HepG2 (cell line): ENCODE measurements at regions not wholly inside any gene's neighbourhood (a gene's known extent, or its start where the extent isn't known, plus 50 kb on each side); places are given as distances from the start of the nearest gene placed in this dataset.
A peak's percentile ranks its signal among the peaks of the same experiment; 100 is the strongest.

ENCODE experiments used
- ATAC-seq: fragments of 200-7000 bp; cut with Tn5 transposase; 3 replicates; pipeline ENCODE4 v1.9.1; 2020; ENCODE audit warnings: mild to moderate bottlenecking, moderate library complexity
- BruUV-seq: library from RNA; stranded (reverse); fragments of 400-500 nt; replicated peaks from 2 replicates; lab custom pipeline; 2021; lab: Mats Ljungman, UMichigan
- CTCF ChIA-PET: fragments of 300-600 bp; formaldehyde crosslinking; extraction: SDS; loops from one replicate; lab custom pipeline; 2021; ENCODE audit warnings: low total read pairs, inconsistent platforms, low intra/inter-chr PET ratio; lab: Yijun Ruan, JAX
- POLR2A ChIA-PET: fragments of 350-600 bp; sonication (Branson Sonifier 250); formaldehyde crosslinking; loops from one replicate; lab custom pipeline; 2020; ENCODE audit warnings: antibody characterized with exemption, inconsistent platforms; lab: Yijun Ruan, JAX
- DNase-seq: peaks from one replicate; pipeline ENCODE4 v3.0.0-alpha.2; 2015; ENCODE audit warnings: low spot score
- FAIRE-seq: peaks from 3 replicates; lab custom pipeline; 2011; peaks lifted over from hg19 to GRCh38; lab: Jason Lieb, UNC
- H2AFZ ChIP-seq: one replicate; pipeline ENCODE4 v1.6.1; 2011; ENCODE audit warnings: low read length, inconsistent platforms
- H3K27ac ChIP-seq: fragments of 300-600 bp; 3 replicates; pipeline ENCODE4 v1.8.0; 2011; ENCODE audit warnings: mixed run types, mild to moderate bottlenecking, mixed read lengths, low read length, inconsistent platforms; ENCODE audit not compliant: insufficient read depth; ENCODE audit errors: extremely low read length
- H3K27me3 ChIP-seq, 2 experiments: fragments of 200-600 bp in 1 of 2; 2 replicates in 1 of 2; 3 replicates in 1 of 2; pipeline versions ENCODE4 v1.6.0 to v1.8.0; 2011; ENCODE audit warnings: low read length in 2 of 2, mild to moderate bottlenecking in 2 of 2, moderate library complexity in 2 of 2, inconsistent platforms in 1 of 2; ENCODE audit not compliant: insufficient read depth in 2 of 2, control insufficient read depth in 1 of 2
- H3K36me3 ChIP-seq, 2 experiments: fragments of 200-600 bp in 1 of 2; replicated peaks in 1 of 2; 2 replicates in 1 of 2; 3 replicates in 1 of 2; pipeline versions ENCODE4 v1.5.1 to v1.8.0; 2011; ENCODE audit warnings: low read length in 2 of 2, inconsistent platforms in 1 of 2; ENCODE audit not compliant: insufficient read depth in 2 of 2, control insufficient read depth in 1 of 2
- H3K4me1 ChIP-seq: 2 replicates; pipeline ENCODE4 v1.5.1; 2012; ENCODE audit warnings: low read length, inconsistent platforms; ENCODE audit not compliant: insufficient read depth
- H3K4me2 ChIP-seq: 2 replicates; pipeline ENCODE4 v1.6.0; 2011; ENCODE audit warnings: low read depth, low read length, inconsistent platforms
- H3K4me3 ChIP-seq, 3 experiments: fragments of 200-600 bp in 1 of 3; sonication (generic), shearing (Covaris generic) in 1 of 3; replicated peaks in 1 of 3; 2 replicates each; pipeline ENCODE4 v1.5.1; 2011 to 2016; ENCODE audit warnings: low read length in 3 of 3, inconsistent platforms in 2 of 3, low read depth in 2 of 3, mild to moderate bottlenecking in 2 of 3, control low read depth in 1 of 3, mixed read lengths in 1 of 3; ENCODE audit not compliant: insufficient read depth in 1 of 3
- H3K79me2 ChIP-seq: one replicate; pipeline ENCODE4 v1.6.1; 2011; ENCODE audit warnings: low read length, inconsistent platforms; ENCODE audit not compliant: insufficient read depth
- H3K9ac ChIP-seq: 2 replicates; pipeline ENCODE4 v1.6.0; 2011; ENCODE audit warnings: mild to moderate bottlenecking, low read depth, low read length, inconsistent platforms; ENCODE audit not compliant: insufficient read depth
- H3K9me3 ChIP-seq: 2 replicates; pipeline ENCODE4 v1.5.1; 2012; ENCODE audit warnings: mild to moderate bottlenecking, low read length
- H4K20me1 ChIP-seq: 2 replicates; pipeline ENCODE4 v1.6.0; 2011; ENCODE audit warnings: inconsistent platforms, mild to moderate bottlenecking, low read length, moderate library complexity; ENCODE audit not compliant: insufficient read depth
- GABPA ChIP-seq, 2 experiments: IDR thresholded peaks; 2 replicates each; pipeline ENCODE4 v1.6.1; 2011 to 2016; ENCODE audit warnings: low read depth in 2 of 2, low read length in 1 of 2, missing biosample characterization in 1 of 2, missing genetic modification characterization in 1 of 2
- GABPB1 ChIP-seq: IDR thresholded peaks from 2 replicates; pipeline ENCODE4 v1.6.1; 2016; ENCODE audit warnings: mild to moderate bottlenecking, missing genetic modification reagents, moderate library complexity, missing compliant biosample characterization
- PLRG1 ChIP-seq: fragments of 450-650 bp; conservative IDR thresholded peaks from 2 replicates; pipeline ENCODE4 v1.6.1; 2016
- YY1 ChIP-seq: IDR thresholded peaks from 2 replicates; pipeline ENCODE4 v1.6.1; 2011; ENCODE audit warnings: low read length, low read depth, moderate library complexity, mild to moderate bottlenecking; ENCODE audit not compliant: insufficient read depth, insufficient replicate concordance
- ZNF790 ChIP-seq: sonication (generic); formaldehyde crosslinking; IDR thresholded peaks from 2 replicates; pipeline ENCODE4 v1.8.0; 2022; ENCODE audit warnings: missing genetic modification reagents, mild to moderate bottlenecking, borderline replicate concordance
- WGBS: methylation state at CpG from one replicate; pipeline ENCODE4 v1.1.6; 2017; ENCODE audit warnings: low lambda C conversion rate; 5-methylcytosine and 5-hydroxymethylcytosine counted together
- in situ Hi-C: cut with HindIII; loops from 2 replicates; pipeline ENCODE4 v1.10.0; 2017; ENCODE audit warnings: low pct_unique_long_range_greater_than_20kb; ENCODE audit not compliant: extremely low pct_ligation_motif_present
- intact Hi-C: fragments of 100-400 bp; cut with micrococcal nuclease; formaldehyde crosslinking; loops from one replicate; pipeline ENCODE4 v1.10.0; 2022; ENCODE audit not compliant: unreplicated experiment
- TF ChIP-seq, protein P1 (sequence below): sonication (generic); formaldehyde crosslinking; IDR thresholded peaks from 2 replicates; pipeline ENCODE4 v1.4.0; 2020; ENCODE audit warnings: missing genetic modification reagents
- TF ChIP-seq, protein P2 (sequence below): sonication (generic); formaldehyde crosslinking; IDR thresholded peaks from 2 replicates; pipeline ENCODE4 v1.4.0; 2020; ENCODE audit warnings: low read depth, mild to moderate bottlenecking, missing genetic modification reagents
- TF ChIP-seq, protein P3 (sequence below): sonication (generic); formaldehyde crosslinking; IDR thresholded peaks from 2 replicates; pipeline ENCODE4 v1.4.0; 2020; ENCODE audit warnings: missing genetic modification reagents, borderline replicate concordance
- TF ChIP-seq, protein P4 (sequence below): sonication (generic); formaldehyde crosslinking; IDR thresholded peaks from 2 replicates; pipeline ENCODE4 v1.5.1; 2020; ENCODE audit warnings: mild to moderate bottlenecking, missing genetic modification reagents, moderate library complexity

DNA sequence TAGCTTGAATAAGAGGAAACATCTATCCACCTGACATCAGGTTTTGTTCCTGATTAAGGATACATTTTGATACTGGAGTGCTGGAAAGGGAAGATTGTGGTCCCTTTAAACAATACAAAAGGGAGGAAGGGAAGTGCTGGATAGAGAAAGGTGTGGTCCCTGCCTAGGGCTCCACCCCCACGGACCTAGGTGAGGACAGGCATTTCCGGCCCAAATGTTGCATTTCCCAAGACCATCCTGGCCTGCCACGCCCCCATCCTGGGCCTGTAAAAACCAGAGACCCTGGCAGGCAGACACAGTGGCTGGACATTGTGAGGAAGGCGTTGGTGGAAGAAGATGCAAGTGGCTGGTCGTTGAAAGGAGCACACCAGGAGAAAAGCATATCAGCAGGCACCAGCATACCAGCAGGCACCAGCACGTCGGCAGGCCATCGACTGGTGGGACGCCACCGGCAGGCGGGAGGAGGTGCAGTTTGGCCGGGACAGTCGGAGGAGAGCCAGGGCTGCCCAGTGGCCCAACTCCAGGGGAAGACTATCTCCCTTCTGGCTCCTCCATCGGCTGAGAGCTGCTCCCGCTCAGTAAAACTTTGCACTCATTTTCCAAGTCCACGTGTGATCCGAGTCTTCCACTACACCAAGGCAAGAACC, 53.2 kb upstream of the AMN1 start:
- intact Hi-C loops (no loop called here), in situ Hi-C loops (no loop called here)
- Histone ChIP-seq H3K4me3 (no peak overlapping the region), H3K79me2 (no peaks in the 10 kb centered on the region), H3K9me3 (no peaks in the 10 kb centered on the region), H3K27me3 (no peaks in the 10 kb centered on the region), H3K36me3 (no peaks in the 10 kb centered on the region), H3K27ac (no peak overlapping the region), H2AFZ (no peak overlapping the region), H4K20me1 (no peaks in the 10 kb centered on the region), H3K9ac (no peak overlapping the region), H3K4me1 (0 out of 2 replicates have a peak, but pooled peaks cover 5% of the 10 kb centered on the region), H3K4me2 (no peak overlapping the region; the same call in 1 of the 2 replicates)
- WGBS, result 44% methylated on average over 9 of the region's 17 CpGs
- POLR2A ChIA-PET, result interaction anchor here (1.7 kb wide), 1 partner anchor 9 kb away, joined by 5 read pairs; no protein-coding TSS in a partner anchor
- BruUV-seq, result no TSS peak
- ATAC-seq (no peak; the same call in 2 of the 3 replicates), FAIRE-seq (no peak), DNase-seq (no peak)
- TF ChIP-seq, protein P1, sequence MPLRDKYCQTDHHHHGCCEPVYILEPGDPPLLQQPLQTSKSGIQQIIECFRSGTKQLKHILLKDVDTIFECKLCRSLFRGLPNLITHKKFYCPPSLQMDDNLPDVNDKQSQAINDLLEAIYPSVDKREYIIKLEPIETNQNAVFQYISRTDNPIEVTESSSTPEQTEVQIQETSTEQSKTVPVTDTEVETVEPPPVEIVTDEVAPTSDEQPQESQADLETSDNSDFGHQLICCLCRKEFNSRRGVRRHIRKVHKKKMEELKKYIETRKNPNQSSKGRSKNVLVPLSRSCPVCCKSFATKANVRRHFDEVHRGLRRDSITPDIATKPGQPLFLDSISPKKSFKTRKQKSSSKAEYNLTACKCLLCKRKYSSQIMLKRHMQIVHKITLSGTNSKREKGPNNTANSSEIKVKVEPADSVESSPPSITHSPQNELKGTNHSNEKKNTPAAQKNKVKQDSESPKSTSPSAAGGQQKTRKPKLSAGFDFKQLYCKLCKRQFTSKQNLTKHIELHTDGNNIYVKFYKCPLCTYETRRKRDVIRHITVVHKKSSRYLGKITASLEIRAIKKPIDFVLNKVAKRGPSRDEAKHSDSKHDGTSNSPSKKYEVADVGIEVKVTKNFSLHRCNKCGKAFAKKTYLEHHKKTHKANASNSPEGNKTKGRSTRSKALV, result no peak
- TF ChIP-seq PLRG1, result no peak
- TF ChIP-seq, protein P2, sequence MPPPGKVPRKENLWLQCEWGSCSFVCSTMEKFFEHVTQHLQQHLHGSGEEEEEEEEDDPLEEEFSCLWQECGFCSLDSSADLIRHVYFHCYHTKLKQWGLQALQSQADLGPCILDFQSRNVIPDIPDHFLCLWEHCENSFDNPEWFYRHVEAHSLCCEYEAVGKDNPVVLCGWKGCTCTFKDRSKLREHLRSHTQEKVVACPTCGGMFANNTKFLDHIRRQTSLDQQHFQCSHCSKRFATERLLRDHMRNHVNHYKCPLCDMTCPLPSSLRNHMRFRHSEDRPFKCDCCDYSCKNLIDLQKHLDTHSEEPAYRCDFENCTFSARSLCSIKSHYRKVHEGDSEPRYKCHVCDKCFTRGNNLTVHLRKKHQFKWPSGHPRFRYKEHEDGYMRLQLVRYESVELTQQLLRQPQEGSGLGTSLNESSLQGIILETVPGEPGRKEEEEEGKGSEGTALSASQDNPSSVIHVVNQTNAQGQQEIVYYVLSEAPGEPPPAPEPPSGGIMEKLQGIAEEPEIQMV (CRISPR knock-in tag), result peak; percentile 99
- TF ChIP-seq ZNF790, result no peak
- TF ChIP-seq, protein P3, sequence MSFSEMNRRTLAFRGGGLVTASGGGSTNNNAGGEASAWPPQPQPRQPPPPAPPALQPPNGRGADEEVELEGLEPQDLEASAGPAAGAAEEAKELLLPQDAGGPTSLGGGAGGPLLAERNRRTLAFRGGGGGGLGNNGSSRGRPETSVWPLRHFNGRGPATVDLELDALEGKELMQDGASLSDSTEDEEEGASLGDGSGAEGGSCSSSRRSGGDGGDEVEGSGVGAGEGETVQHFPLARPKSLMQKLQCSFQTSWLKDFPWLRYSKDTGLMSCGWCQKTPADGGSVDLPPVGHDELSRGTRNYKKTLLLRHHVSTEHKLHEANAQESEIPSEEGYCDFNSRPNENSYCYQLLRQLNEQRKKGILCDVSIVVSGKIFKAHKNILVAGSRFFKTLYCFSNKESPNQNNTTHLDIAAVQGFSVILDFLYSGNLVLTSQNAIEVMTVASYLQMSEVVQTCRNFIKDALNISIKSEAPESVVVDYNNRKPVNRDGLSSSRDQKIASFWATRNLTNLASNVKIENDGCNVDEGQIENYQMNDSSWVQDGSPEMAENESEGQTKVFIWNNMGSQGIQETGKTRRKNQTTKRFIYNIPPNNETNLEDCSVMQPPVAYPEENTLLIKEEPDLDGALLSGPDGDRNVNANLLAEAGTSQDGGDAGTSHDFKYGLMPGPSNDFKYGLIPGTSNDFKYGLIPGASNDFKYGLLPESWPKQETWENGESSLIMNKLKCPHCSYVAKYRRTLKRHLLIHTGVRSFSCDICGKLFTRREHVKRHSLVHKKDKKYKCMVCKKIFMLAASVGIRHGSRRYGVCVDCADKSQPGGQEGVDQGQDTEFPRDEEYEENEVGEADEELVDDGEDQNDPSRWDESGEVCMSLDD, result no peak
- peak; percentile 76 for TF ChIP-seq GABPB1
- TF ChIP-seq GABPA (IDR thresholded peaks at IDR 0.05; ENCODE audit: low read depth, low read length), result 0 out of 2 replicates have a peak, but pooled peaks have one; percentile 3
- TF ChIP-seq GABPA (CRISPR knock-in tag; IDR thresholded peaks at IDR 0.05; ENCODE audit: low read depth), result peak; percentile 50; the same call in 1 of the 2 replicates
- TF ChIP-seq, protein P4, sequence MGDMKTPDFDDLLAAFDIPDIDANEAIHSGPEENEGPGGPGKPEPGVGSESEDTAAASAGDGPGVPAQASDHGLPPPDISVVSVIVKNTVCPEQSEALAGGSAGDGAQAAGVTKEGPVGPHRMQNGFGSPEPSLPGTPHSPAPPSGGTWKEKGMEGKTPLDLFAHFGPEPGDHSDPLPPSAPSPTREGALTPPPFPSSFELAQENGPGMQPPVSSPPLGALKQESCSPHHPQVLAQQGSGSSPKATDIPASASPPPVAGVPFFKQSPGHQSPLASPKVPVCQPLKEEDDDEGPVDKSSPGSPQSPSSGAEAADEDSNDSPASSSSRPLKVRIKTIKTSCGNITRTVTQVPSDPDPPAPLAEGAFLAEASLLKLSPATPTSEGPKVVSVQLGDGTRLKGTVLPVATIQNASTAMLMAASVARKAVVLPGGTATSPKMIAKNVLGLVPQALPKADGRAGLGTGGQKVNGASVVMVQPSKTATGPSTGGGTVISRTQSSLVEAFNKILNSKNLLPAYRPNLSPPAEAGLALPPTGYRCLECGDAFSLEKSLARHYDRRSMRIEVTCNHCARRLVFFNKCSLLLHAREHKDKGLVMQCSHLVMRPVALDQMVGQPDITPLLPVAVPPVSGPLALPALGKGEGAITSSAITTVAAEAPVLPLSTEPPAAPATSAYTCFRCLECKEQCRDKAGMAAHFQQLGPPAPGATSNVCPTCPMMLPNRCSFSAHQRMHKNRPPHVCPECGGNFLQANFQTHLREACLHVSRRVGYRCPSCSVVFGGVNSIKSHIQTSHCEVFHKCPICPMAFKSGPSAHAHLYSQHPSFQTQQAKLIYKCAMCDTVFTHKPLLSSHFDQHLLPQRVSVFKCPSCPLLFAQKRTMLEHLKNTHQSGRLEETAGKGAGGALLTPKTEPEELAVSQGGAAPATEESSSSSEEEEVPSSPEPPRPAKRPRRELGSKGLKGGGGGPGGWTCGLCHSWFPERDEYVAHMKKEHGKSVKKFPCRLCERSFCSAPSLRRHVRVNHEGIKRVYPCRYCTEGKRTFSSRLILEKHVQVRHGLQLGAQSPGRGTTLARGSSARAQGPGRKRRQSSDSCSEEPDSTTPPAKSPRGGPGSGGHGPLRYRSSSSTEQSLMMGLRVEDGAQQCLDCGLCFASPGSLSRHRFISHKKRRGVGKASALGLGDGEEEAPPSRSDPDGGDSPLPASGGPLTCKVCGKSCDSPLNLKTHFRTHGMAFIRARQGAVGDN (CRISPR knock-in tag), result peak; percentile 29; the same call in 1 of the 2 replicates
- no peak for TF ChIP-seq YY1
- CTCF ChIA-PET, result no interaction called here
